ENCODE measurements at regions not wholly inside any gene's neighbourhood (a gene's known extent, or its start where the extent isn't known, plus 50 kb on each side); places are given as distances from the start of the nearest gene placed in this dataset.

DNA sequence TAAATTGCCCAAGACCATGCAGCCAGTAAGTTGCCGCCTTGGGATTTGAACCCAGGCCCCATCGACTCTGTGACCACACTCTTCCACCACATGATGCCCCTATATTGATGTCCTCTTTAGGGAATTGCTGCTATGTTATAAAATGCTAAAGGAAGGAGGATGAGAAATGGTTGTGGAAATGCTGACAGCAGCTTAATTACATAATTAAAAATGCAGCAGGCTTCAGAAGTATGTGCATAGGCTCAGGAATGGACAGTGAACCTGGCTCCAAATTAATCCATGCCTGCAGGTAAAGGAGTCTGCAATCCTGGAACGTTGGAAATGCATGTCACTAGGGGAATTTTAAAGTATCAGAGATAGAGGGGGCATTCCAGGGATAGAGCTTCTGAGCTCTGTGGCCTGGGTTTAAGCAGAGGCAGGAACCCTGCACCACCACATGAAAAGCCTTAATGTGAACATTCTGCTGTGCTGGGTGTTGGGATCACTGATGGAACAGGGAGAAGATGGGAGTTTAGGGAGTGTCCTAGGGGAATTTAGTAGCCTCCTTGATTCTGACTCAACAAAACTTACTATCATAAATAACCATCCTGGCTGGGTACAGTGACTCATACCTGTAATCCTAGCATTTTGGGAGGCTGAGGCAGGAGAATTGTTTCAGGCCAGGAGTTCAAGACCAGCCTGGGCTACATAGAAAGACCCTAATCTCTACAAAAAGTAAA, 76.1 kb upstream of the CCDC85A start:
- TF ChIP-seq EP300 (IDR thresholded peaks at IDR 0.05; ENCODE audit: borderline replicate concordance) (no peak), YY1 (IDR thresholded peaks at IDR 0.05; ENCODE audit: low read depth) (no peak), TAF1 (IDR thresholded peaks at IDR 0.05; ENCODE audit: low read depth) (no peak)
- TF ChIP-seq, protein P1, sequence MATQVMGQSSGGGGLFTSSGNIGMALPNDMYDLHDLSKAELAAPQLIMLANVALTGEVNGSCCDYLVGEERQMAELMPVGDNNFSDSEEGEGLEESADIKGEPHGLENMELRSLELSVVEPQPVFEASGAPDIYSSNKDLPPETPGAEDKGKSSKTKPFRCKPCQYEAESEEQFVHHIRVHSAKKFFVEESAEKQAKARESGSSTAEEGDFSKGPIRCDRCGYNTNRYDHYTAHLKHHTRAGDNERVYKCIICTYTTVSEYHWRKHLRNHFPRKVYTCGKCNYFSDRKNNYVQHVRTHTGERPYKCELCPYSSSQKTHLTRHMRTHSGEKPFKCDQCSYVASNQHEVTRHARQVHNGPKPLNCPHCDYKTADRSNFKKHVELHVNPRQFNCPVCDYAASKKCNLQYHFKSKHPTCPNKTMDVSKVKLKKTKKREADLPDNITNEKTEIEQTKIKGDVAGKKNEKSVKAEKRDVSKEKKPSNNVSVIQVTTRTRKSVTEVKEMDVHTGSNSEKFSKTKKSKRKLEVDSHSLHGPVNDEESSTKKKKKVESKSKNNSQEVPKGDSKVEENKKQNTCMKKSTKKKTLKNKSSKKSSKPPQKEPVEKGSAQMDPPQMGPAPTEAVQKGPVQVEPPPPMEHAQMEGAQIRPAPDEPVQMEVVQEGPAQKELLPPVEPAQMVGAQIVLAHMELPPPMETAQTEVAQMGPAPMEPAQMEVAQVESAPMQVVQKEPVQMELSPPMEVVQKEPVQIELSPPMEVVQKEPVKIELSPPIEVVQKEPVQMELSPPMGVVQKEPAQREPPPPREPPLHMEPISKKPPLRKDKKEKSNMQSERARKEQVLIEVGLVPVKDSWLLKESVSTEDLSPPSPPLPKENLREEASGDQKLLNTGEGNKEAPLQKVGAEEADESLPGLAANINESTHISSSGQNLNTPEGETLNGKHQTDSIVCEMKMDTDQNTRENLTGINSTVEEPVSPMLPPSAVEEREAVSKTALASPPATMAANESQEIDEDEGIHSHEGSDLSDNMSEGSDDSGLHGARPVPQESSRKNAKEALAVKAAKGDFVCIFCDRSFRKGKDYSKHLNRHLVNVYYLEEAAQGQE (IDR thresholded peaks at IDR 0.05; ENCODE audit: low read depth), result no peak
